ENCODE measurements at regions not wholly inside any gene's neighbourhood (a gene's known extent, or its start where the extent isn't known, plus 50 kb on each side); places are given as distances from the start of the nearest gene placed in this dataset.
"Not testable (repeated sequence)": the region's sequence is repeated elsewhere in the genome, so short reads cannot be mapped to it uniquely, and the experiment has no call there.

DNA sequence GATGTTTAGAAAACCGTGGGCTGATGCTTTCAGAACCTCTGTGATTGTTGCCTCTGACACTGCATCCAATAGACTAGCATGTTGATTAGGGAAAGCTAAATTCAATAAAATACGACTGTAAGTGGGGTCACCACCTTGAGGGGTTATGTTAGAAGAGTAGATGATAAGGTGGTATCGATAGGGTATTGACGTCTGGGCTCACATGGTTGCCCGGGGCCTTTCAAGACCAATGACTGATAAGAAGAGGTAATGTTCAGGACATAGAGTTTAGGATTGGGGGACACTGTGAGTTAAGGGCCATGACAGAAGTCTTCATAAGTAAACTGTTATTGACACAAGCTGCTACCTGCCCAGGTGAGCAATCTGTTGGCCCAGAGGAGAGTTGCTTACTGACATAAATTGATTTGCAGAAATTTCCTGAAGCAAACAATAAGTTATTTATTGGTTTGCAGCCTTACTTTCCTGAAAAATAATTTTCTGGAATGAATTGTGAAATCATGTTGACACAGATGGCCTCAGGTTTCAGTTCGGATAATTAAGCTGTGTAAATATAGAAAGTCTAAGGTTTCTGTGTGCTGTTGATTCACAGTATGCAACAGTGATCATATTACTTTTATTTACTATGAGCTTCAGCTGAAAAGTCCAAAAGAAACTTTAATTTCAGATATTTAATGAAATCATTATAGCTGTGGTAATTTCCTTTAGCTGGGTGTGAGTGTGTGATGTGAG lies 289.9 kb upstream of the PRSS16 start:
- DNase-seq: not testable (repeated sequence)

GRCh38 chr6:26961236-26961635 lies 286.3 kb upstream of the PRSS16 start:
- not testable (repeated sequence) for DNase-seq

DNA sequence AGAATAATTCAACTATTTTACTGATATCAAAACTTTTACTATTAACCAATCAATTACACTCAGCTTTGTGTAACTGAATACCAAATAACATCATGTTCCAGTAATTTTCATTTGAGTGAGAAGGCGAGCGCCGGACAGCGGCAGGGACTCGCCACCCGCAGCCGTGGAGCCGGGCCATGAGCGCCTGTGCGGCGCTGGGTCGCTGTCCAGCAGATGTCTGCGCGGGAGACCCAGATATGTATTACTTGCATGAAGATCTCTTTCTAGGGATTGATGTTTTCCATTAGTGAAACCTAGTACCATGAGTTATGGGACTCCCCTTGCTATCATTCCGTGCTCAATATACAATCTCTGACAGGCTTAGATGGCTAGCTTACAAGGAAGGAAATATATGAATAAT lies 245.1 kb upstream of the PRSS16 start:
- no peak for DNase-seq

DNA sequence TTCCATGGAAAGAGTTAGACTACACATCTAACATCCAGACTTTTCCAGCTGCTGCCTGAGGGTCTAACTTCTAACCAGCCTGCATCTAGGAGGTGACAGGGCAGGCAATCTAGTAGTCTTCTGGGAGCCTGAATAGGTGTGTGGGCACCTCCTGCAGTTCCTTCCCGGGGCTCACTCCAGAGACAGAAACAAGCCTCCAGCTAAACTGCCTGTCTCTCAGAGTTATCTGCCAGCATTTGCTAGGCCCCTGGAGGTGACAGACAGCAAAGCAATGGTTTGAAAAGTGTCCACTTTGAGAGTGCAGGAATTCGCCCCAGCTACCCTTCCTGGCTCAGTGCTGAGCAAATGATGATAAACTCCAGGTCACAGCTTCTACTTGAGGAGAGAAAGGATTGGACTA lies 240.5 kb upstream of the PRSS16 start:
- no peak for DNase-seq

- DNase-seq: not testable (repeated sequence)
Observed at GRCh38 chr6:27008613-27009012, 238.9 kb upstream of the PRSS16 start.

GRCh38 chr6:27014053-27014452 lies 233.4 kb upstream of the PRSS16 start:
- not testable (repeated sequence) for DNase-seq

GRCh38 chr6:27016689-27017088 lies 230.8 kb upstream of the PRSS16 start:
- no peak for DNase-seq

GRCh38 chr6:27018401-27018800 lies 229.1 kb upstream of the PRSS16 start:
- DNase-seq: not testable (repeated sequence)

DNA sequence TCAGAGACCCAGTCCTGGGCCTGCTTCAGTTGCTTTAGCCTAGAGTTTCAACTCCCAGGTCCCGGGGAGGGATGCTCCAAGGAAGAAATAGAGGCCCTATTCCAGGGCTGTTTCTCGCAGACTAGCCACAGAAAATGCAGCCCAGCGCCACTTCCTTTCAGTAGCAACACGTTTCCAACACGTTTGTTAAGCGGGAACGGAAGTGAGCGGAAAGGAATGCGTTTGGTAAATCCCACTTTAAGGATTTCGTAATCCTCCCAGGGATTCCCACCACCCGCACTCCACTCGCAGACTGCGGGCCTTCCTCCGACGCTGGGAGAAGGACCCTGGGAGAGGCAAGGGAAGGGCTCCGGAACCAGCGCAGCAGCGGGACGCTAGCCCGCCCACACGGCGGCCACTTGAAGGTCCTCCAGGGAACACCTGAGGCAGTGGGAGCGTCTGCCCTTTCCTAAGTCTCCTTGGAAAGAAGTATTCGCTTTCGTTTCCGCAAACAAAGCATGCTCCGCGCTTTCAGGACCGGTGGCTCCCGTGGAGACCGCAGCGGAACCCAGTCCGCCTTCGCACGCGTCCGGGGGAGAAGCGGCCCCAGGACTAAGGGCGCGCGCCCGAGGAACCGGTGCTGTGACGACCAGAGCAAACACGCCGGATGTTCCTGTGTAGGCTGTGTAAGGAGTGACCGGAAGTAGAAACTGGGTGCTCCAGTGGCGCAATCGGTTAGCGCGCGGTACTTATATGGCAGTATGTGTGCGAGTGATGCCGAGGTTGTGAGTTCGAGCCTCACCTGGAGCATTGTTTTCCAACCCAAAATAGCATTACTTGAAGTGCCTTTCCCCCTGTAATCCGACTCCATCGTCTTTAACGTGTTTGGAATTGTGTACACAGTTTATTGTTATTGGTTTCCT lies 227.6 kb upstream of the PRSS16 start:
- peak; percentile 61 for DNase-seq

DNA sequence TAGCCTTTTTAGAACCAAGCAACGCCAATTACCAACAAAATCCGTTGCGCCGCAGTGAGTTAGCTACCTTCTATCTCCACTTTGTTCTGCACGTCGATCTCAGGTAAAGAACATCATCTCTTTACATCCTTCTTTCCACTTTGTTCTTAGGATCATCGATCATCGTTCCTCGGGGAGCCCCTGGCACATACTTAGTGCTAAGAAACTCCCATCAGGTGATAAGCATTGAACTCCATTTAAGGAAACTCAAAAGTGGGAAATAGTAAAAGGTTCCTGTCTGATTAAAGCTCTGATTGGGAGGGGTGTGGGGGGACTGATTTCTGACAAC lies 227.0 kb upstream of the PRSS16 start:
- no peak for DNase-seq

- DNase-seq: no peak
Observed at GRCh38 chr6:27023664-27024063, 223.8 kb upstream of the PRSS16 start.

DNA sequence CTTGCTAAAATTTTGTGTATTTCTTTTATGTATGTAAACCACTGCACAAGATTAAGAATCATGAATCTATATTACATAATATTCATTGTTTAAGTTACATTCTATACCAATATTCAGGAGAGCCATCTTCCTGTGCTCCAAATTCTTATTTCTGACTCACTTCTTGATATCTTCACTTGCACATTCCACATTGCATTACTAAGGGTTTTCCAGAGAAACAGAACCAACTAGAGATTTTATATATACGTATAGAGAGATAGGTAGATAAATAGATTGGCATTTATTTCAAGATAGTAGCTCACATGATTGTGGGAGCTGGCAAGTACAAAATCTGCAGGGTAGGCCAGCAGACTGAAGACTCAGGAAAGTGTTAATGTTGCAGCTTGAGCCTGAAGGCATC lies 222.2 kb upstream of the PRSS16 start:
- no peak for DNase-seq

GRCh38 chr6:27026361-27026760 lies 221.1 kb upstream of the PRSS16 start:
- no peak for DNase-seq

- DNase-seq: no peak
Observed at GRCh38 chr6:27031302-27031701, 216.2 kb upstream of the PRSS16 start.

GRCh38 chr6:27038498-27038897 lies 209.0 kb upstream of the PRSS16 start:
- DNase-seq: no peak

DNA sequence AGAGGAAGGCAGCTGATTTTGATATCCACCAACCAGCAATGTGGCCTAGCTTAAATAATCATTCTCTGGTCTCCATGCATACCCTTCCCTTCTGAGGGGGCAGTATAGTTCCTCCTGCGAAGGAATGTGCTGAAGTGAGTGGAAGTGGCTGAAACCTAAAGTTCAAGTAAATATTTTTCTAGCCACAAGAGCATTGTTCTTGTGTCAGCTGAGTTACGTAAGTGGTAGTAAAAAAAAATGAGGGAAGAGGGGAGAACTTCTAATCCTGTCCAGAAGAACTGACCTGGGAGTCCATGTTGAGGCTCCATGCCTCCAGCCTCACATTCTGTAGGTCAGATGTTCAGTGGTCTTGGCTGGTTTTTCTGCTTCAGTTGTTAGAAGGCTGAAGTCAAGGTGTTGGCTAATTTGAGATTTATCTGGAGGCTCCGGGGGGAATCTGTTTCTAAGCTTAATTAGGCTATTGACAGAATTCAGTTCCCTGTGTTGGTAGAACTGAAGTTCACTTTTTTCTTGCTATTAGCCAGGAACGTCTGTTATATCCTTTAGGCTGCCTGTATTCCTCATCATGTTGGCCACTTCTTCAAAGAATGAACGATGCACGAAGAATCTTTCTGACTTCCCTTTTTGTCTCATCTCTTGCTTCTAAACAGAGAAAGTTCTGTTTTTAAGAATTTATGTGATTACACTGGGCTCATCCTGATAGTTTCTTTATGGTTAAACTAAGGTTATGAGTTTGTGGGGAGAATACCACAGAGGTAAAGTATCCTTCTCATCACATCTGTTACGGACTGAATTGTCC lies 207.1 kb upstream of the PRSS16 start:
- DNase-seq: no peak

GRCh38 chr6:27043244-27043643 lies 204.3 kb upstream of the PRSS16 start:
- DNase-seq: no peak

- not testable (repeated sequence) for DNase-seq
Observed at GRCh38 chr6:27045131-27045530, 202.4 kb upstream of the PRSS16 start.

DNA sequence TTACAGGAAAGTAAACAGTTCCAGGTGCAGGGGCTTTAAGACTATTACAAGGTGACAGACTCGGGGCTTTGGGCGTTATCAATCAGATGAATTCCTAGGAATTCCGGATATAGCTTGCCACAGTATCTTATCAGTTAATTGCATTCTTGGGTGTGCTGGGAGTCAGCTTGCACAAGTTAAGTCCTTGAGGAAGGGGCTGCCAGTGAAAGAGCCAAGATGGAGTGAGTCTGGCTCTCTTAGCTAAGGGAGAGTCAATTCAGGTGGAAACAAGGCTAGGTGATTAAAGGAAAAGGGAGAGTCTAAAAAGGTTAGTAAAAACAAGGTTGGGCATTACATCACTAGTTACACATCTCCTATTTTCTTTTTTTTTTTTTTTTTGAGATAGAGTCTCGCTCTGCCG lies 199.8 kb upstream of the PRSS16 start:
- DNase-seq: not testable (repeated sequence)

GRCh38 chr6:27049863-27050781 lies 197.4 kb upstream of the PRSS16 start:
- DNase-seq: no peak

GRCh38 chr6:27052082-27052730 lies 195.3 kb upstream of the PRSS16 start:
- DNase-seq: not testable (repeated sequence)
